ENCODE measurements at regions not wholly inside any gene's neighbourhood (a gene's known extent, or its start where the extent isn't known, plus 50 kb on each side); places are given as distances from the start of the nearest gene placed in this dataset.

DNA sequence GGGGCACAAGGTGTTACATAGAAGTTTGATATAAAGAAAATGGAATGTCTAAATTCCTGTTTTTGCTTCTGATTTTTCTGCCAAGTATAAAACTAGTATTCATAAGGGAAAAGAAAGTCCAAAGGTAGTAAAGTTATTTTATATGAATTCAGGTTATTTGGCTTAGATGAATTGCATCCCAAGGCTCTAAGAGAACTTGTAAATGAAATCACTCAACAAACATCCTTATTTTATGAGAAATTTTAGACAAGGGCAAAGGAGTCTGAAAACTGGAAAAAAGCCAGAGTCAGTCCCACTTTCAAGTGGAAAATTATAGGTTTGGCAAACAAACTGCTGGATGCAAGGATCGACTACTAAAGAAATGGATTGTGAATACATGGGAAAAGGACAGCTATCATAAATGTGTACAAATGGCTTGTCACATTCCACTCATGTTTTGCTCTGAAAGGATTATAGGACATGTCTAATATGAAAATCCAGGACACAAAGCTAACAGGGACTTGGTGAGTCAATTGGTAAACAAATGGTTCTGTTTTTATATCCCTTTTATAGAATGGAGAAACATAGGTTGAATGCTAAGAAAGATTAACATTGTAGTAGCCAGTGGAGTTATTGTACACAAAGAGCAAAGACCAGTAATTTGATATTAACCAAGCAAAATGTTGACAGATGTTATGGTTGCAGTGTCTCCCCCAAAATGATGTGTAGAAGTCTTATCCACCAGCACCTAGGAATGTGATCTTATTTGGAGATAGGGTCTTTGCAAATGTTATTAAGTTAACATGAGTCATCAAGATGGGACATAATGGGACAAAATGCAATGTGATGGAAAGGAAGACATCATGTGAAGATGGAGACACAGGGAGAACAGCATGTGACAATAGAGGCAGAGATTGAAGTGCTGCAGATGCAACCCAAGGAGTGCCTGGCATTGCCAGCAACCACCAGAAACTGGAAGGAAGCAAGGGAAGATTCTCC lies 495.7 kb downstream of the TLE1 start:
- Histone ChIP-seq H3K9me3 (no peaks in the 10 kb centered on the region), H3K4me3 (no peak overlapping the region), H3K27ac (no peak overlapping the region), H3K36me3 (no peaks in the 10 kb centered on the region), H3K27me3 (no peaks in the 10 kb centered on the region), H3K4me1 (no peaks in the 10 kb centered on the region), H3K9ac (ENCODE audit: low read depth in 2 of 2, low read length in 2 of 2) (no peak overlapping the region)
- intact Hi-C loops (cut with DNase I), result no loop called here
- DNase-seq, result no peak
- TF ChIP-seq, protein P1, sequence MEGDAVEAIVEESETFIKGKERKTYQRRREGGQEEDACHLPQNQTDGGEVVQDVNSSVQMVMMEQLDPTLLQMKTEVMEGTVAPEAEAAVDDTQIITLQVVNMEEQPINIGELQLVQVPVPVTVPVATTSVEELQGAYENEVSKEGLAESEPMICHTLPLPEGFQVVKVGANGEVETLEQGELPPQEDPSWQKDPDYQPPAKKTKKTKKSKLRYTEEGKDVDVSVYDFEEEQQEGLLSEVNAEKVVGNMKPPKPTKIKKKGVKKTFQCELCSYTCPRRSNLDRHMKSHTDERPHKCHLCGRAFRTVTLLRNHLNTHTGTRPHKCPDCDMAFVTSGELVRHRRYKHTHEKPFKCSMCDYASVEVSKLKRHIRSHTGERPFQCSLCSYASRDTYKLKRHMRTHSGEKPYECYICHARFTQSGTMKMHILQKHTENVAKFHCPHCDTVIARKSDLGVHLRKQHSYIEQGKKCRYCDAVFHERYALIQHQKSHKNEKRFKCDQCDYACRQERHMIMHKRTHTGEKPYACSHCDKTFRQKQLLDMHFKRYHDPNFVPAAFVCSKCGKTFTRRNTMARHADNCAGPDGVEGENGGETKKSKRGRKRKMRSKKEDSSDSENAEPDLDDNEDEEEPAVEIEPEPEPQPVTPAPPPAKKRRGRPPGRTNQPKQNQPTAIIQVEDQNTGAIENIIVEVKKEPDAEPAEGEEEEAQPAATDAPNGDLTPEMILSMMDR (IDR thresholded peaks at IDR 0.05), result no peak

DNA sequence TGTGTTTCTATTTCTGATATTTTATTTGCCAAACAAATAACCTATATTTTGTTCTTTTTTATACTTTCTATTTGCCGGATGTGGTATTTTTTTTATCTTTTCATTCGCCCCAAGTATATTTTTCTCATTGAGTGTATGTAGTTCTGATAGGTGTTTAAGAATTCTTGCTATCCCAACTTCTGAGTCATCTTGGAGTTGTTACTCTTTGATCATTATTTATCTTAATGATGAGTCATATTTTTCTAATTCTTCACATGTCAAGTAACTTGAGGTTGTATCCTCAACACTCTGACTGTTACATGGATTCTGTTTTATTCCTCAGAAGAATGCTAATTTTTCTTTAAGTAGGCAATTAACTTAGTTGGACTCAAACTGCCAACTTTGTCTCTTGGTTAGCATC lies 498.1 kb downstream of the TLE1 start:
- H3K36me3 ChIP-seq, result no peaks in the 10 kb centered on the region
- no peaks in the 10 kb centered on the region for H3K4me1 ChIP-seq
- H3K4me3 ChIP-seq, result no peak overlapping the region
- H3K27ac ChIP-seq, result no peak overlapping the region
- H3K27me3 ChIP-seq, result no peaks in the 10 kb centered on the region
- H3K9ac ChIP-seq (ENCODE audit: low read depth in 2 of 2, low read length in 2 of 2), result no peak overlapping the region
- no peak for DNase-seq
- intact Hi-C loops (cut with DNase I), result no loop called here
- H3K9me3 ChIP-seq, result no peaks in the 10 kb centered on the region
- TF ChIP-seq, protein P1 (IDR thresholded peaks at IDR 0.05), result no peak

DNA sequence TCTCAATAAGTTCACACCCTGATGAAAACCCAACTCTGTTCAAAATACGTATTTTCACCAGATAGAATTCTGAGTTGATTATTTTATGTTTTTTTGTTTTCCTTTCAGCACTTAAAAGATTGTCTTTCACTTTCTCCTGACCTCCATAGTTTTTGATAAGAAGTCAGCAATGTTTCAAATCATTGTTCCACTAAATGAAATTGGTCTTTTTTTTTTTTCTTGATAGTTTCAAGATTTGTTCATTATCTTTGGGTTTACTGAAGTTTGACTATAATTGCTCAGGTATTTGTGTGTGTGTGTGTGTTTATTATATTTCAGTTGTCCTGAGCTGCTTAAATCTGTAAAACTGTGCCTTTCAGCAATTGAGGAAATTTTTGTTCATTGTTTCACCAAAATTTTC lies 498.7 kb downstream of the TLE1 start:
- Histone ChIP-seq H3K4me1 (no peaks in the 10 kb centered on the region), H3K4me3 (no peak overlapping the region), H3K9ac (ENCODE audit: low read depth in 2 of 2, low read length in 2 of 2) (no peak overlapping the region), H3K36me3 (no peaks in the 10 kb centered on the region), H3K27ac (no peak overlapping the region), H3K9me3 (no peaks in the 10 kb centered on the region), H3K27me3 (no peaks in the 10 kb centered on the region)
- TF ChIP-seq, protein P1 (IDR thresholded peaks at IDR 0.05), result no peak
- no peak for DNase-seq
- intact Hi-C loops (cut with DNase I), result no loop called here

DNA sequence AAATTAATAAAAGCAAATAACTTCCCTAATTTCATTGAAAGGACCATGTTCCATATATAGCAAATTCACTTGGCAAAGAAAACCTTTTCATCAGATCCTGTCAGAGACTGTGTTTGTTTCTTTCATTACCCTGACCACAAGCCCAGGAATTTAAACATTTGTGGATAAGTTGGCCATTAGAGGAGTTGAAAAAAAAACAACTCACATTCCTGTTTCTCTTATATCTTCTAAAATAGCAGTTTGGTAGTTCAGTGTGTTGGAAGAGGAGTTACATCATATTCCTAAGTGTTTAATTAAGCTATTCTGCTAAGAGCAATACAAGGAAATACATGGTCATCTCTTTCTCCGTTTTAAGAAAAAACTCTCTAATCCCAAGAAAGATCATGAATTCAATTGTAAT lies 505.6 kb downstream of the TLE1 start:
- intact Hi-C loops (cut with DNase I), result no loop called here
- Histone ChIP-seq H3K27me3 (no peaks in the 10 kb centered on the region), H3K4me1 (no peaks in the 10 kb centered on the region), H3K36me3 (no peaks in the 10 kb centered on the region), H3K27ac (no peak overlapping the region), H3K4me3 (no peak overlapping the region), H3K9ac (ENCODE audit: low read depth in 2 of 2, low read length in 2 of 2) (no peak overlapping the region), H3K9me3 (no peaks in the 10 kb centered on the region)
- TF ChIP-seq, protein P1 (IDR thresholded peaks at IDR 0.05), result no peak
- no peak for DNase-seq

DNA sequence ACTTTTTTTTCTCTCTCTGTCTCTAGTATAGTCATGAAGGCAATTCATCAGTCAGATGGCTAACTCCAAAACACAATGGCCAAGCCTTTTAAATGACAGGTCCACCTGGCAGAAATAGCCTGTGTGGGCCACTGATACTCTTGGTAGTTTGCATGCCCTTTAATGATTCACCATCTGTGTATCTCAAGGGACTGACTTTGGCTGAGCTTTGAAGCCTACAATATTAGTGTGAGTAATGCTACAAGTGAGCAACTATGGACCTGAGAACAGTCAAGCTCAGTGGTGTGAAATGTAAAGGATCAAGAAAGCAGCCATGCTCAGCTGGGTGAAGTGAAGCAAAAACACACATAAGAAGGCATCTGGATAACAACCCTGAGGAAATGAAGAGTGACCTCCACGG lies 506.9 kb downstream of the TLE1 start:
- H3K27ac ChIP-seq, result no peak overlapping the region
- H3K4me3 ChIP-seq, result no peak overlapping the region
- H3K4me1 ChIP-seq, result no peaks in the 10 kb centered on the region
- no peak for DNase-seq
- H3K36me3 ChIP-seq, result no peaks in the 10 kb centered on the region
- TF ChIP-seq, protein P1 (IDR thresholded peaks at IDR 0.05), result no peak
- intact Hi-C loops (cut with DNase I), result no loop called here
- H3K9me3 ChIP-seq, result no peaks in the 10 kb centered on the region
- no peak overlapping the region for H3K9ac ChIP-seq (ENCODE audit: low read depth in 2 of 2, low read length in 2 of 2)
- H3K27me3 ChIP-seq, result no peaks in the 10 kb centered on the region
